HG03442 (cell line): ENCODE measurements at regions not wholly inside any gene's neighbourhood (a gene's known extent, or its start where the extent isn't known, plus 50 kb on each side); places are given as distances from the start of the nearest gene placed in this dataset.
"Not testable (repeated sequence)": the region's sequence is repeated elsewhere in the genome, so short reads cannot be mapped to it uniquely, and the experiment has no call there.

Experiments used
- ATAC-seq: cut with Tn5 transposase; IDR thresholded peaks from one replicate; pipeline ENCODE4 v1.9.1; 2021; ENCODE audit warnings: mild to moderate bottlenecking, moderate library complexity; ENCODE audit not compliant: unreplicated experiment

DNA sequence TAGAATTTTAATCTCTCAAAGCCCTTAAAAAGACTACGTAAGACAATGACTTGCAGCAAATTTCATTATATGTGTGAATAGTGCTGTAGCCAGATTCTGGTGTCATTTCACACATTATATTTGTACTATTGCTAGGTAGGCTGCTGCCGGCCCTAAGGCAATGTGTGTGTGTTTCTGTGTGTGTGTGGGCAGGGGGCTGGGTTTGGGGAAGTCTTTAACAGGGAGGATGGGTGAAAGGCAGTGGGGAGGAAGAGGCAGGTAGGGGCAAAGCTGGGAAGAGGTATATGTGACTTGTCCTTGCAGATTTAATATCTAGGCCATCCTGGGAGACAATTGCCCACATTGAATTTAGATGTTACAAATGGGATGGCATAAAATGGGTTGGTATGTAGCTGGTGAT is 130.8 kb downstream of the MACIR start:
- ATAC-seq, result no peak

DNA sequence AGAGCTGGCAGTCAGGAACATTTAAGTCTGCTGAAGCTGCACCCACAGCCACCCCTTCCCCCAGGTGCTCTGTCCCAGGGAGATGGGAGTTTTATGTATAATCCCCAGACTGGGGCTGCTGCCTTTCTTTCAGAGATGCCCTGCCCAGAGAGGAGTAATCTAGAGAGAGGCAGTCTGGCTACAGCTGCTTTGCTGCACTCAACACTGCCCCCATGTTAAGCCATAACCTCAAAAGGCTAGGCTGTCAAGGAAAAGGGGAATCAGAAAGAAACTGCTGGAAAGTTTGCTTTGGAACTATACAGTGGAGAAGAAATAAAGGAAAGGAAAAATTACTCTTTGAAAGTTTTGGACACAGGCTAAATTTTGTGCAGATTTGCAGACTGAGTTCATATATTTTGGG is 127.2 kb downstream of the MACIR start:
- ATAC-seq, result no peak

DNA sequence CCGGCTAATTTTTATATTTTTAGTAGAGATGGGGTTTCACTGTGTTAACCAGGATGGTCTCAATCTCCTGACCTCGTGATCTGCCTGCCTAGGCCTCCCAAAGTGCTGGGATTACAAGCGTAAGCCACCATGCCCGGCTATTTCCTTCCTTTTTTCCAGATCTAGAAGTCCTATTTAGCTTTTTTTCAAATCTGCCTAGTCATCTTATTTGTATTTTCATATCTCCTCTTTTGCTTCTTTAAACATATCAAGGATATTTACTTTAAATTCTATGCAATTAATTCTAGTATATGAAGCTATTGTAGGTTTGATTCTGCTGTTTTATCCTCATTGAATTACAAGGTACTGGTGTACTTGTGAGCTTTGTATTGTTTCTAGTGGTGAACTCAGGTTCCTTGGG is 119.1 kb downstream of the MACIR start:
- ATAC-seq, result not testable (repeated sequence)

DNA sequence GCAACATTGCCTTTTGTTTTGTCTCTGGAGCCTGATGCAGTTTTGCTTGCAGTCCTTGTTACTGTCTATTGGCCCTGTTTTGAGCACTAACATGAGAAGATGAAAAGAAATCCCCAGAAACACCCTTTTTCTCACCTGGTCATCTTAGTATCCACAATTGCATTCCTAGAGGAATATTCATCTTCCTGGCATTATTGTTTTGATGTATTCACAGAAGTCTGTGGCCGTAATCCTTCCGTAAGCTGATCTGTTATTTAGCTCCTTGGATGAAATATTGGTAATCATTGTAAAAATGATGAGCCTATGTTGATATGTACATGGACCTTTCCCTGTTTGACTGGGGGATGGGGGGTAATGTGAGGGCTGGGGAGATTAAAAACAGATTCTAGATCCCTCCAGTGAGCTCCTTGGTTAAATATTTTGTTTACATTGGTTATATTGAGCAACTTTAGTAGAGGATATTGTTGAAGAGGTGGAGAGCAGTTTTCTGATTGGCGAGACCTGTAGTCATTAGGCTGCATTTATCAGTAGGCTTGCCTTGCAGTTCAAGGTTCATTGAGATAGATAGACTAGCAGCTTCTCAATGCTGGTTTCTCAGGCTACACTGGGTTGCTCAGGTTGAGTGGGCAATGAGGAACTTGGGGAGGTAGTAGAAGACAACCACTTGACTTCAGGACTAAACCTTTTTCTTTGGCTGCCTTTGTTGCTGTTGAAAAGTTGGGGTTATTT is 117.5 kb downstream of the MACIR start:
- no peak for ATAC-seq

DNA sequence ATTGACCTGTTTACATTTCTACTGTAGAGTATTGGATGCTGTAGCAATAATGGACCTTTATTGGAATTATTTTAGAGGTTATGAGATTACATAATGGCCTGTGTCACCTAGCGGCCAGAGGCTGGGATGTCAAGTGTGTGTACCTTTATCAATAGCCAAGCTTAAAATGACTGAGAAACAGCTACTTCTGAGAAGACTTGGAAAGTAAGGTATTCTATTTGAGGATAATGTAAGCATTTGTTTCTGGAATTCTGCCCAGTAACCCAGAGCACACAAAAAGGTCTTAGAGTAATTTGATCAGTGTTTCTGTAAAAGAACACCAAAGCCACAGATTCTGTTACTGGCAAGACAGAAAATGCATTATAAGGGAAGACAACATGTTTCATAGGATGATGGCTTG is 116.8 kb downstream of the MACIR start:
- no peak for ATAC-seq

DNA sequence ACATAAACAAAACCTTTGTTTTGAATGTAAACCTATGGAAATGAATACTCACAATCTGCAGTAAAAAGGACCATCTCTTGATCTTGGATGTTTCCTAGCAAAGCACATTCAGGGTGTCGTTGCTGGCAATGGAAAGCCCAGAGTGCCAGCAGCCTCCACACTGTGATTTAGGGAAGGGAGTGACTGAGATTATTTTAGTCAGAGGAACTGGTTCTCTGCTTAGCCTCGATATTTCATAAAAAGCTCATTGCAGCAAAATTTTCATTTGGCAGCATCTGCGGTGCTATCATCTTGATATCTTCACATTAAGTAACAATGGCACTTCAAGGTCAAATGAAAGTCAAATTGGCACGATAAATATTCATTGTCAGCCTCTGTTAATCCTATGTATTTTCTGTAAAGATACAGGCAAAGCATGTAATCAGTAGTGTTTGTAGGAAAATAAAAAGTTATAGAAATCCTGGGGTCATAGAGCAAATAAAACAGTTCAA is 116.0 kb downstream of the MACIR start:
- no peak for ATAC-seq

DNA sequence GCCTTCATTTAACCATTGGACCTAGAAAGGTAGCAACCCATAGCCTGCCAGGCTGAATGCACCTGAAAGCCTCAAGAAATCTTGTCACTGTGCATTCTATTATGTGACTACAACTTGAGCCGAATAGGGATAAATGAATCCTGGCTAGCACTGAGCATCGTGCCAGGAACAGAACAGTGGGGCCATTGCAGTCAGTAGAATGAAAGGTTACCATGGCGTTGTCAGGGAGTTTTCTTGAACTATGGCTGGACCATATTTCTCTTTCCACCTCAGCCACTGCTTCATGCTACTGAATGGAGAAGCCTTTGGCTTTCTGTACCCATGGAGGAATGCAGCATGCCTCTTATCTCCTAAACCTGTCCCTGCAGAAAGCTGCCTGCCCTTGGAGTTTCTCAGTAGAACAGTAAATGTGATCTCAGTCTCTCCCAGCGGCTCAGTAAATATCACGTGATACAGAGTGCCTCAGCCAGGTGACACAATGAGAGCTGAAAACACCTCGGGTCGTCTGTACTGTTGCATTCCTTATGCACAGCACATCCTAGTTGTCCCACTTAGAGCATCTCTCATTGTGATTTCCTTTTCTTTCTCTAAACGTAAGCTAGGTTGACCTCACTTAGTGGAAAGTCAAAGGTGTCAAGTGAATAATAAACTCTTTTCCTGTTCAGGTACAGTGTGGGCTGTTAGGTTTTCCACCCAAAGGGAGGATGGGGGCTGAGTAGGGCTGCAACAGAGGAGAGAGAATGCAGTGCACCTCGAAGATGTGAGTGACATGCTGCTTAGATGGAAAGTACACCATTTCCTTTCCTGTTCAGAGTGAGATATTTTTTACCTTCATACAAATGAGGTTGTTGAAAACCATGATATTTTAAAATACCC is 115.3 kb downstream of the MACIR start:
- ATAC-seq, result no peak

DNA sequence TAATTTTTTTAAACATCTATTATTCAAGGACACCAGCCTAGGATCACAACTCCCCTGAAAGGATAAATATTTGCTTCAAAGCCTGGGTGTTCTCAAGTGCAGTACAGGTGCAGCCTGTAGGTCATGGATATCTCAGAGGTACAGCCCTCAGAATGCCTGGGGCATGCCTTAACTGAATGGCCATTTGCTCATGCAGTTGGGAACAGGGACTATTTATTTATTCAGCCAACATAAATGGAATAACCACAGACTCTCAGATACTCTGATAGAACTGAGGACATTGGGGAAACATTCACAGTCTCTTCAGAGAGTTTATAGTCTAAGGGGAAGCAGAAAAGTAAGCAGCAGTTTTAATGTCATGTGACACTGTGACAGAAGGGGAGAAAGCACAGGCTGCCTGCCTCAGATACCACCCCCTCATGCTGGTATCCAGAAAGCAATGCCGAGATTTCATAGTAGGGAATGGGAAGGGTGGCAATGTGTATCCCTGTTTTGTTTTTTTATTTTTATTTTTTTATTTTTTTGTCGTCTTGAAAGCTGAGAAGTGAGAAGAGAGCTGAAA is 112.6 kb downstream of the MACIR start:
- ATAC-seq, result no peak

DNA sequence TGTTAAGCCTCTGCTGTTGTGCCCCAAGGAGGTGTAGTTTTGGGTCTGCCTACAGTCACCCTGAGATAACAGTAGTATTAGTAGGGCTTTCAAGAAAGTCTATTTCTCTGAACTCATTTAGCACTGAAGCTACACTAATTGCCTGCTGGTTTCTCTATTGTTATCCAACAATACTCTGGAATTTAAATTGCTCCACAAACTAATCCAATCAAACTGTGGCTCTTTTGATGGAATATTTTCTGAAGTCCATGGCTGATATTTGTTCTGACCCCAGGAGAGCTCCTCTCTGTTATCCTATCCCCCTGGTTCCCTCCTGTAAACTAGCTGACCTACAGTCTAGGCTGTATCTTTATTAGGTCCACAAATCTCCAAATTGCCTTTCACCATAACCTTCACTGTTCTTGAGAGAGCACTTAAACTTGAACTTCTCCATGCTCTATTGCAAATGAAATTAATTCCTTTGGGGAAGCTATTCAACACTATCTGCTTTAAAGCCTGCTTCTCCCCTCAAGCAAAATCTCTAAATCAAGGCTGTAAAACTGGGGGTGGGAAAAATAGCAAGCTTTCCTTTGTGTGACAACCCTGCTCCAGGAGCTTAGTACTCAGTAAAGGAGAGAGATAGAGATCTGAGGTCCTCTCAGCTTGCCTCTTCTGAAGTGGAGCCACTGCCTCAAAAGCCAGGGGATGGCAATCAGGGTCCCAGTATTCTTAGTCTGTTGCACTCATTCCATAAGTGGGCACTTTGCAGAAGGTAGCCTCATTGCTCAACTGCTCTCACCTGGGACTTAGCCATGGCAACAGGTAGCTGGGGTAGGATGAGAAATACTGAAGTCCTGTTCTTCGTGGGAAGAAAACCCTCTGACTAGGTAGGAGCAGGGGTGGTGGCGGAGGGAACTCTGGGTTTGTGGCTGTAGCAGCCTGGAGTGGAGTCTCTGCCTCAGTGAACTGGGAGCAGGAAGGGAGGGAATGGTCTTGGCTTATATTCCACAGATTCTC is 110.9 kb downstream of the MACIR start:
- no peak for ATAC-seq

DNA sequence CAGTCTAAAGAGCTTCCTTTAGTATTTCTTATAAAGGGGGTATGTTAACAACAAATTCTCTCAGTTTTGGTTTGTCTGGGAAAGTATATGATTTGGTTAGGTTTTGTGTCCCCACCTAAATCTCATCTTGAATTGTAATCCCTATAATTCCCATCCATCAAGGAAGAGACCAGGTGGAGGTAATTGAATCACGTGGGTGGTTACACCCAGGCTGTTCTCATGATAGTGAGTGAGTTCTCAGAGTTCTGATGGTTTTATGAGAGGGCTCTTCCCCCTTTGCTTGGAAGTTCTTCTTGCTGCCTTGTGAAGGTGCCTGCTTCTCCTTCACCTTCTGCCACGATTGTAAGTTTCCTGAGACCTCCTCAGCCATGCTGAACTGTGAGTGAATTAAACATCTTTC is 109.1 kb downstream of the MACIR start:
- ATAC-seq, result no peak

DNA sequence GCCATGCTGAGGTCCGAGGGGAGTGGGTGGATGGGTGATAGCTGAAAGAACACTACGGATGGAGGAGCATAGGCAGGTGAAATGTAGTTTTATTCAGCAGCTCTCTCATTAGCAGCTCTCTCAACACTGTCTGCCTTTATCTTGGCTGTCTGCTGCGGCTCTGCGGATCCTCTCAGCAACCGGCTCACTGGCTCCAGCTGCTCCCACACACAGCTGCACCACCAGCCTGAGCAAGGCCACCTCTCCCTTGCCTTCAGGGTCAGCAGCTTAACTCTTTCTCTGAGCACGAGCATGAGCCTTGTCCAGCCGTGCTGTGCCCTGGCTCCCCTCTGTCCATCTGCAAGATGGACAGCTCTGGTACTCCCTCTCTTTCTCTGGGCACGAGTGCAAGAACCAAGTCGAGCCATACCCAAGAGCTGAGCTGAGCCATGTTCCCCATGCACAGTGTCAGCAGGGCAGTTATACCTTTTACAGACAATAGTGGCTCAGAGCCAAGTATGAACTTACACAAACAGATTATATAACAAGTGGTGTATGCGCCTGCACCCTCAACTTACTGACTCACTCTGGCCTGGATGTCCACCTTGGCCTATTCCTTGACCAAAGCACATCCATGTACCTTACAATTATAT is 108.5 kb downstream of the MACIR start:
- ATAC-seq, result no peak

DNA sequence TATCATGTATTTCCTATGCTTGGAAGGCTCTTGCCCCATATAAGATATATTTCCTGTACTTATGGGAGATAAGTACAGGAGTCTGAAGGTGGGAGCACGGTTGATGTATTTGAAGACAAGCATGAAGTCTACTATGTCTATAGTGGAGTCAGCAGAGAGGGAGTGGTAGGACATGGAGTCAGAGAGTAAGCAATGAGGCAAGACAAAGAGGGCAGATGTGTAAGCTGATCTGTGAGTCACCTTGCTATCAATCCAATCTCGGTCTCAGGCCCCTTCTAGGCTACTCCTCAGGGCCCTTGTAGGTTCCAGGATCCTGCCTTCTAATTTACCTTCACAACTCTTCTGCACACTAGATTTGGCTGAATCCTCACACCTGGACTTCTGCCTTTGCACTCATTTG is 105.5 kb downstream of the MACIR start:
- no peak for ATAC-seq

DNA sequence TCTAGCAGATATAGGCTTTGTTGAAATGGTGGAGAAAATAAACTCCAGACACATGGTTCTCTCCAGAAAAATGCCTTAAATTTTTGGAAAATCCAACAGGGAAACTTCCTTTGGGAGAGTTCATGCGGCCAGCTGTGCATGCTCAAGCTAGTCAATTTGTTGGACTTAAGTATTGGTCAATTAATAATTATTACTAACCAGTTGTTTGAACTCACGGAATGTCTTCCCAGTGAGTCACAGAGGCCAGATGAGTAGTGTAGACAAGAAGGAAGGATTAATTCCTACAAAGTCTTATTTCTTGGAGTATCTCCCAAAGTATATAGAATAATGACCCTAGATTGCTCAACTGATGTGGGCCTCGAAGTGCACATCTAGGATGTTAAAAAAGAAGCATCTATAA is 103.6 kb downstream of the MACIR start:
- no peak for ATAC-seq

DNA sequence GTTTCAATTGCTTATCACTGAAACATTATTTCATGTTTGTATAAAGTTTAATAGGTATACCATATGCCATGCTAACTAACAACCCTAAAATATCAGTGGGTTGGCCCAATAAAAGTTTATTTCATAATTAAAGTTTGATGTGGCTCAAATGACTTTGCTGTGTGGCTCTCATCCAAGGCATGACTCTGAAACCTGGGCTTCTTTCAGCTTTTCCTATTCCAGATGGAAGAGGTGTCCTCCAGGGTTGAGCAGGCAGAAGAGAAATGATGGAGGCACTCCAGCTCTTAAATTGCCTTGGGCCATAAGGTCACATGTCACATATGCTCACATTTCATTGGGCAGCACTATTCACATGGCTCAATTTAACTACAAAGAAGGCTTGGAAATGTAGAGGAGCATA is 101.9 kb downstream of the MACIR start:
- ATAC-seq, result no peak

DNA sequence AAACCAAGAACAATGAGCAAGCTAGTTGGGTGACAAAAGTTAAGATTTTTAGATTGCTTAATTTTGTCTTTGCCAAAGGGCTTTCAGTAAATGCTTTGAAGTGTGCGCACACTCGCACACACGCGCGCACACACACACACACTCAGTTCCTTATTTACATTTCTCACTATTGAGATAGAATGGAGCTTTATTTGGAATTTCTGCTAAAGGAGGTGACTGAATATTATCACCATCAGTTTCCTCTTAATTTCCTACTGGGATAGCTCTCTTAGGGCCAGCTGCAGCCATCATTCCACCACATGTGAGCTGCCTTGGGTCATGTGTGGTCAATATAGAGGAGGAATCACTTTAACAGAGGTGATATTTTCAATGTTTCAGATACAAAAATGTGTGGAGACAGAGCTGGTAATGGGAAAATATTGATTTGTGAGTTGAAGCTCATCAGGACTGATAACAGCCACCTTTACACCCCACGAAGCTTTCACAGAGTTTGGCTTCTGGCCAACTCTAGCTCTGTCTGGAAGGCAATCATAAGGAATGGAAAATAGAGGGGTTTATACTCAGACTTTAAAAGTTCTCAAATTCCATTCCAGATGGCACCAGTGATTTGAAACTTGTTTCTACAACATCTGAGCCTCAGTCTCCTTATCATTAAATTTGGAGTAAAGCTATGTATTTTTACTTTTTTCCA is 99.9 kb downstream of the MACIR start:
- no peak for ATAC-seq

DNA sequence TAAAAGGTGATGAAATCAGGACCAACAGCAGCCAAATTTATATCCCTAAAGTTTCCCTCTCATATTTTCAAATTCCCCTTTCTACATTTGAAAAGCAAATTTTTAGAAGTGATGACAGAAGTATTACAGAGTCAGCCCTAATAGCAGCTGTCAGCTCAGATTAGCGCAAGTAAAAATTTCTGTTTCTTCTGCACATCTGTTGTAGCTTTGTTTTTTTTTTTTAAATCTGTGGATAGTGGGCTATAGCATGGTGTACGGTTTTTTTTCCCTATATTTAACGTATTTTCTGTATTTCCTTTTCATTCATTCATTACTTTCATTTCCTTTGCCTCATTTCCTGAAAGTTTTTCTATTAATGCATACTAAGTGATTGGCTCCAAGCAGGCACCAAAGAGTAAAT is 99.1 kb downstream of the MACIR start:
- ATAC-seq, result no peak

DNA sequence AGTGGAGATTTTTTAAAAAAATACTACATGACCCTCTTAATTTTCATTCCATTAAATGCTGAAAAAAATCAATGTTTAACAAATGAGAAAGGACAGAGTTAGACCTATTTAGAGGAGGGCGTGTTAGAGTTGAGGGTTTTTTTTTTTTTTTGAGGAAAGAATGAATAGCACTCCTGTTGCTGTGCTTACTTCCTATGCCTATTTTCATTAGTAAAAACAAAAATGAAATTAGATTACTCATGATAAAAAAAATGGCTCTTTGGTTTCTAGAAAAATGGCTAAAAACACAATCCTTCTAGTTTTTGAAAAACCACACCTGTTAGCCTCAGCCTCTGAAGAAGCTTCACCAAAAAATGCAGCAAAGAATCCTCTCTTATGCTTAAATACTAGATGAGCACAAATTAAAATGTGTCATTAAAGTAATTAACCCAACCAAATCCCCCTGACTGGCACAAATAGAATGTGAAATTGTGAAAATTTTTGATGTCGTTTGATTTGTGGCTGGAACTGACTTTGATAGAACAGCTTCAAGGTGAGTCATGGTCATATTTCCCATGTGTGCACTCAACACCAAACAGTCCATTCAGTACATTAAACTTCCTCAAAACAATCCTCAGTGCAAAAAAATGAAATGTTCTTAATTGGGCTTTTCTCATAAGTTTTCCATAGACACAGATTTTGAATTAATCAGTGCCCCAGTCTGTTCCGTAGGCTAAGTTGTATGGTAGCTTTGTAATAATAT is 98.0 kb downstream of the MACIR start:
- no peak for ATAC-seq

DNA sequence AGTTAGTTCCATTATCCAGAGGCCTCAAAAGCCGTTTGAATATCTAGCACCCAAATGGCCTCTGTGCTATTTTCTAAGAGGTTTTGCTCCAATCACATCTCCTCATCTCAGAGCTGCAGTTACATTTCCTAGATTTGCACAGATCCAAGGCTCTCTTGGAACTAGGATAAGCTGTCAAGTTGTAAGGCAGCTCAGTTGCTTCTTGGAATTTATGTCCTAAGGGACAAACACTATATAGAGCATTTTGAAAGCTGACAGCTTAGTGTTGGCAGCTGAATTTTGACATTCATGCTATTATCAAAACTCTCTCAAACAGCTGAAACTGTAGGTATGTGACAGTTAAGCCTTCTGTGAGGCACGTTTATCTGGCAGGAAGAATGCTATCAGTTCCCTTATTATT is 97.0 kb downstream of the MACIR start:
- no peak for ATAC-seq

DNA sequence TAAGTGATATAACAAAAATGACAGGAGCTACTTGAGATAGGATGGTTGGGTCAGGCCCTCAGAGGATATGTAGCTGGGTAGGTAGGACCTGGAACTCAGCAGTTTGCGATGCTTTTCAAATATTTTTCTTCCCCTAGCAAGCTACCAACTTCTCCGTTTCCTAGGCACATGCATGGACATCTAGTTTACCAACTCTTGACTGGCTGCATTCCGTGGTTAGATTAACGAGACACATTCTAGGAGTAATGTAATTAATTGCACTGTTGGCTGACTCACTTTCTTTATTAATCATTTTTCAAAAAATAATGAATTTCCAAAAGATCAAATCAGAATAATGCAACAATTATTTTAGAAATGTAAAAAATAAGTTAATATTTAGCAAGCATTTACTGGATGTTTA is 95.9 kb downstream of the MACIR start:
- no peak for ATAC-seq
